B cell (primary cell): ENCODE measurements at regions not wholly inside any gene's neighbourhood (a gene's known extent, or its start where the extent isn't known, plus 50 kb on each side); places are given as distances from the start of the nearest gene placed in this dataset.

Experiments used
- ATAC-seq: fragments of 200-7000 bp; cut with Tn5 transposase; one replicate; pipeline ENCODE4 v1.10.0; 2021; ENCODE audit warnings: low read depth, mild to moderate bottlenecking, moderate number of reproducible peaks, moderate library complexity
- CTCF ChIA-PET: fragments of 350-600 bp; sonication (Branson Sonifier 250); formaldehyde crosslinking; loops from one replicate; lab custom pipeline; 2021; ENCODE audit warnings: antibody characterized with exemption, inconsistent platforms; lab: Charles Lee
- POLR2A ChIA-PET: fragments of 350-600 bp; sonication (Branson Sonifier 250); formaldehyde crosslinking; loops from one replicate; lab custom pipeline; 2021; ENCODE audit warnings: antibody characterized with exemption; lab: Charles Lee
- DNase-seq: peaks from one replicate; pipeline ENCODE4 v3.0.0; 2013
- H2AFZ ChIP-seq: 2 replicates; pipeline ENCODE4 v1.6.1; 2012; ENCODE audit warnings: mild to moderate bottlenecking, low read depth, low read length; ENCODE audit not compliant: insufficient read depth, poor library complexity, severe bottlenecking
- H3K27ac ChIP-seq, 2 donors: 1 replicate in 1 of 2; 2 replicates in 1 of 2; pipeline ENCODE4 v1.5.1; 2012 to 2013; ENCODE audit warnings: low read length in 2 of 2, mild to moderate bottlenecking in 2 of 2, moderate library complexity in 1 of 2
- H3K27me3 ChIP-seq, 4 experiments: fragments of 200-600 bp in 1 of 4; sonication (generic) in 1 of 4; replicated peaks in 1 of 4; 1 replicate in 2 of 4; 2 replicates in 2 of 4; pipeline versions ENCODE4 v1.6.1 to v1.7.0; 2013 to 2016; ENCODE audit warnings: low read length in 3 of 4, mild to moderate bottlenecking in 2 of 4, mixed read lengths in 1 of 4, moderate library complexity in 1 of 4; ENCODE audit not compliant: insufficient read depth in 4 of 4, control insufficient read depth in 3 of 4; ENCODE audit errors: control extremely low read depth in 1 of 4
- H3K36me3 ChIP-seq, 2 experiments: replicated peaks in 1 of 2; 1 replicate in 1 of 2; 2 replicates in 1 of 2; pipeline versions ENCODE4 v1.6.1 to v1.7.1; 2013; ENCODE audit warnings: low read length in 1 of 2; ENCODE audit not compliant: insufficient read depth in 2 of 2, control insufficient read depth in 1 of 2; ENCODE audit errors: control extremely low read depth in 1 of 2, extremely low read depth in 1 of 2
- H3K4me1 ChIP-seq, 2 donors: fragments of 200-600 bp in 1 of 2; sonication (generic) in 1 of 2; 1 replicate in 1 of 2; 2 replicates in 1 of 2; pipeline versions ENCODE4 v1.5.1 to v1.6.1; 2013 to 2017; ENCODE audit warnings: low read length in 2 of 2; ENCODE audit not compliant: control insufficient read depth in 2 of 2, insufficient read depth in 2 of 2
- H3K4me2 ChIP-seq: replicated peaks from 2 replicates; pipeline ENCODE3; 2012; ENCODE audit warnings: mild to moderate bottlenecking, low read depth, low read length; ENCODE audit not compliant: poor library complexity, severe bottlenecking
- H3K4me3 ChIP-seq, 5 experiments: fragments of 200-600 bp in 1 of 5; sonication (generic) in 1 of 5; 1 replicate in 3 of 5; 2 replicates in 2 of 5; pipeline versions ENCODE4 v1.5.1 to v1.7.0; 2011 to 2016; ENCODE audit warnings: low read length in 4 of 5, mild to moderate bottlenecking in 4 of 5, low read depth in 2 of 5, control low read depth in 1 of 5, moderate library complexity in 1 of 5; ENCODE audit not compliant: insufficient read depth in 1 of 5; ENCODE audit errors: control extremely low read depth in 1 of 5, extremely low read depth in 1 of 5
- H3K79me2 ChIP-seq: fragments of 200-600 bp; sonication (generic); one replicate; pipeline ENCODE4 v1.6.0; 2016; ENCODE audit warnings: low read length; ENCODE audit not compliant: control insufficient read depth, insufficient read depth
- H3K9ac ChIP-seq: fragments of 200-600 bp; sonication (generic); 2 replicates; pipeline ENCODE4 v1.6.1; 2017; ENCODE audit warnings: mild to moderate bottlenecking, low read length, moderate library complexity
- H3K9me3 ChIP-seq, 3 donors: one replicate each; pipeline versions ENCODE4 v1.6.1 to v1.7.1; 2013; ENCODE audit warnings: low read length in 2 of 3; ENCODE audit not compliant: control insufficient read depth in 2 of 3, insufficient read depth in 1 of 3; ENCODE audit errors: control extremely low read depth in 1 of 3
- H4K20me1 ChIP-seq: 2 replicates; pipeline ENCODE4 v1.6.0; 2012; ENCODE audit warnings: mild to moderate bottlenecking, low read length; ENCODE audit not compliant: insufficient read depth, control insufficient read depth, poor library complexity, severe bottlenecking
- H3K27ac Mint-ChIP-seq: one replicate; pipeline ENCODE4 v1.8.0; 2021; ENCODE audit warnings: mixed read lengths
- H3K27me3 Mint-ChIP-seq: one replicate; pipeline ENCODE4 v1.8.0; 2021; ENCODE audit warnings: mixed read lengths
- H3K4me1 Mint-ChIP-seq: one replicate; pipeline ENCODE4 v1.8.0; 2021; ENCODE audit warnings: mixed read lengths
- H3K4me3 Mint-ChIP-seq: one replicate; pipeline ENCODE4 v1.8.0; 2021; ENCODE audit warnings: mixed read lengths
- H3K9me3 Mint-ChIP-seq: one replicate; pipeline ENCODE4 v1.8.0; 2022; ENCODE audit warnings: mixed read lengths; ENCODE audit not compliant: insufficient read depth
- CTCF ChIP-seq: fragments of 200-600 bp; IDR thresholded peaks from one replicate; pipeline ENCODE4 v1.8.0; 2022; ENCODE audit warnings: antibody characterized with exemption, mild to moderate bottlenecking
- EZH2 ChIP-seq: IDR thresholded peaks from 2 replicates; pipeline ENCODE4 v1.6.1; 2012; ENCODE audit warnings: borderline replicate concordance, low read depth, mild to moderate bottlenecking, moderate library complexity, low read length; ENCODE audit not compliant: insufficient read depth, poor library complexity, severe bottlenecking
- WGBS: methylation state at CpG from one replicate; pipeline ENCODE4 v1.1.5; 2013; ENCODE audit warnings: missing lambda C conversion rate; ENCODE audit not compliant: insufficient coverage; 5-methylcytosine and 5-hydroxymethylcytosine counted together
- intact Hi-C: fragments of 100-400 bp; cut with micrococcal nuclease; formaldehyde crosslinking; loops from one replicate; pipeline ENCODE4 v1.10.0; 2022

- WGBS, result no CpG with 5 or more reads among the region's 5 CpGs
These were observed 669.3 kb upstream of the LRRN3 start for GRCh38 chr7:110421490-110422241.

More at GRCh38 chr7:110421490-110422241, 669.3 kb upstream of the LRRN3 start:
- ATAC-seq (no peak), DNase-seq (no peak)
- POLR2A ChIA-PET, result no interaction called here
- Histone ChIP-seq H3K9me3 (no peaks in the 10 kb centered on the region), H3K27ac (no peak overlapping the region), H3K36me3 (no peaks in the 10 kb centered on the region), H3K4me2 (no peak overlapping the region), H3K9ac (no peak overlapping the region), H2AFZ (no peak overlapping the region), H3K27me3 (no peaks in the 10 kb centered on the region), H4K20me1 (no peaks in the 10 kb centered on the region), H3K79me2 (no peaks in the 10 kb centered on the region), H3K4me1 (no peaks in the 10 kb centered on the region), H3K4me3 (no peak overlapping the region)
- CTCF ChIA-PET, result no interaction called here
- no peak overlapping the region for H3K27ac Mint-ChIP-seq
- H3K4me3 Mint-ChIP-seq, result no peak overlapping the region
- intact Hi-C loops, result no loop called here
- H3K4me1 Mint-ChIP-seq, result no peaks in the 10 kb centered on the region
- H3K9me3 Mint-ChIP-seq, result no peaks in the 10 kb centered on the region
- H3K27me3 Mint-ChIP-seq, result no peaks in the 10 kb centered on the region
- no peak for TF ChIP-seq CTCF
- no peak for TF ChIP-seq EZH2
